ENCODE measurements at regions not wholly inside any gene's neighbourhood (a gene's known extent, or its start where the extent isn't known, plus 50 kb on each side); places are given as distances from the start of the nearest gene placed in this dataset.

GRCh38 chr17:6340708-6341107 lies 94.2 kb downstream of the AIPL1 start:
- no peaks in the 10 kb centered on the region for H3K4me1 ChIP-seq
- H3K27me3 ChIP-seq = no peaks in the 10 kb centered on the region
- no peaks in the 10 kb centered on the region for H3K36me3 ChIP-seq (replicated peaks in 1 of 2; ENCODE audit: insufficient read depth in 1 of 2, low read depth in 2 of 2)
- no peak for DNase-seq
- H3K9me3 ChIP-seq = no peaks in the 10 kb centered on the region
- TF ChIP-seq CTCF (IDR thresholded peaks at IDR 0.05) = no peak
- no peak for TF ChIP-seq POLR2A (IDR thresholded peaks at IDR 0.05)
- intact Hi-C loops (cut with DNase I) = no loop called here
- no peak overlapping the region for H3K4me3 ChIP-seq
- ATAC-seq = no peak
- no peak overlapping the region for H3K27ac ChIP-seq
- 62 to 64% methylated on average over 7 of the region's 7 CpGs for WGBS, 2 donors

GRCh38 chr17:6334386-6334785 lies 100.5 kb downstream of the AIPL1 start:
- WGBS, 2 donors = 51 to 63% methylated on average over 5 of the region's 5 CpGs
- no peak overlapping the region for H3K4me3 ChIP-seq
- TF ChIP-seq CTCF (IDR thresholded peaks at IDR 0.05) (no peak), POLR2A (IDR thresholded peaks at IDR 0.05) (no peak)
- no peaks in the 10 kb centered on the region for H3K27me3 ChIP-seq
- ATAC-seq (no peak), DNase-seq (no peak)
- no peaks in the 10 kb centered on the region for H3K36me3 ChIP-seq (replicated peaks in 1 of 2; ENCODE audit: insufficient read depth in 1 of 2, low read depth in 2 of 2)
- intact Hi-C loops (cut with DNase I) = no loop called here
- H3K27ac ChIP-seq = no peak overlapping the region
- H3K4me1 ChIP-seq = no peaks in the 10 kb centered on the region
- H3K9me3 ChIP-seq = no peaks in the 10 kb centered on the region

GRCh38 chr17:6330936-6331335 lies 104.0 kb downstream of the AIPL1 start:
- intact Hi-C loops (cut with DNase I) = no loop called here
- ATAC-seq (no peak), DNase-seq (no peak)
- WGBS, 2 donors = 67 to 69% methylated on average over 2 of the region's 2 CpGs
- Histone ChIP-seq H3K4me1 (no peaks in the 10 kb centered on the region), H3K9me3 (no peaks in the 10 kb centered on the region), H3K27me3 (no peaks in the 10 kb centered on the region), H3K4me3 (no peak overlapping the region), H3K36me3 (replicated peaks in 1 of 2; ENCODE audit: insufficient read depth in 1 of 2, low read depth in 2 of 2) (no peaks in the 10 kb centered on the region), H3K27ac (no peak overlapping the region)
- no peak for TF ChIP-seq CTCF (IDR thresholded peaks at IDR 0.05)
- no peak for TF ChIP-seq POLR2A (IDR thresholded peaks at IDR 0.05)

GRCh38 chr17:6328279-6328678 lies 106.6 kb downstream of the AIPL1 start:
- H3K4me3 ChIP-seq = no peak overlapping the region
- peak overlapping the region in 1 of 4 donors; percentile 3 for H3K27ac ChIP-seq
- no peaks in the 10 kb centered on the region for H3K36me3 ChIP-seq (replicated peaks in 1 of 2; ENCODE audit: insufficient read depth in 1 of 2, low read depth in 2 of 2)
- 63 to 68% methylated on average over 4 of the region's 4 CpGs for WGBS, 2 donors
- no peak for DNase-seq
- no peak for TF ChIP-seq POLR2A (IDR thresholded peaks at IDR 0.05)
- TF ChIP-seq CTCF (IDR thresholded peaks at IDR 0.05) = no peak
- no peak for ATAC-seq
- no peaks in the 10 kb centered on the region for H3K4me1 ChIP-seq
- H3K27me3 ChIP-seq = no peaks in the 10 kb centered on the region
- H3K9me3 ChIP-seq = no peaks in the 10 kb centered on the region
- intact Hi-C loops (cut with DNase I) = no loop called here

GRCh38 chr17:6327007-6327406 lies 107.9 kb downstream of the AIPL1 start:
- H3K27ac ChIP-seq = no peak overlapping the region
- no peaks in the 10 kb centered on the region for H3K4me1 ChIP-seq
- H3K36me3 ChIP-seq (replicated peaks in 1 of 2; ENCODE audit: insufficient read depth in 1 of 2, low read depth in 2 of 2) = no peaks in the 10 kb centered on the region
- no peak overlapping the region for H3K4me3 ChIP-seq
- no peaks in the 10 kb centered on the region for H3K27me3 ChIP-seq
- intact Hi-C loops (cut with DNase I) = no loop called here
- DNase-seq (peak in 1 of 4 donors; percentile 9), ATAC-seq (no peak)
- TF ChIP-seq POLR2A (IDR thresholded peaks at IDR 0.05) (no peak), CTCF (IDR thresholded peaks at IDR 0.05) (no peak)
- WGBS, 2 donors = 21 to 28% methylated on average over 6 of the region's 6 CpGs
- no peaks in the 10 kb centered on the region for H3K9me3 ChIP-seq

Data from body of pancreas (tissue), 4 donors.